ENCODE measurements at regions not wholly inside any gene's neighbourhood (a gene's known extent, or its start where the extent isn't known, plus 50 kb on each side); places are given as distances from the start of the nearest gene placed in this dataset.

DNA sequence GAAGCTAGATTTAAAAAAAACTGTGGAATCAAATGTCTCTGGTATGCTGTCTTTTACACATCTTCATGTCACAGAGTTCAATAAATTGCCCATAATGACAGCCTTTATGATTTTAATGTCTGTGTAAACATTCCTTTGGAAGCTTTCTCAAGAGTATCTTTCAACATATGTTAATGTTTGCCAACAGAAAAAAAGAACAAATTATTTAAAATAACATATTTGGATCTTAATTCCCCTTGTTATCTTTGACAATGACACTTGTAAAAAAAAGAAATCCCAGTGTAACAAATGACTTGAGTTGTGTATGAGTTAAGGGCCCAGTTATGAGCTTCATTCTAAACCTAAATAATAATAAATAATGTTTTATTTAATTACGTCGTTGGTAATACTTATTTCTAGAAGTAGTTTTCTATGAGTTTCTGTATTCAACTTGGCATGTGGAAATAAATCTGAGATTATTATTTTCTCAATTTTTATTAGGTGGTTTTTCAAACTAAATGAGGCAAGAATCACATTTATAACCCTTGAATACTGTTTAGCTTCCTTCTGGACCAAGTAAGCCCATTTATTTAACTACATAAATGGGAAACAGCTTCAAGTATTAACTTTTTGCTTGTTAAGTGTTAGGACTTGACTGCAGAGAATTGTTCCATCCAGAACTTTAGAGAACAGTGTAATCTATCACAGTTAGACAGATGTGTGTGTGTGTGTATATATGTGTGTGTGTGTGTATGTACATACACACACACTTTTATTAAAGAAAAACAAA lies 182.1 kb downstream of the POSTN start:
- Mint-ChIP-seq H3K27ac (ENCODE audit: unreplicated experiment) (no peak overlapping the region), H3K4me1 (ENCODE audit: low read depth, unreplicated experiment) (no peaks in the 10 kb centered on the region), H3K4me3 (ENCODE audit: unreplicated experiment) (no peak overlapping the region), H3K9me3 (ENCODE audit: unreplicated experiment) (no peaks in the 10 kb centered on the region), H3K27me3 (ENCODE audit: unreplicated experiment) (peaks cover 2% of the 10 kb centered on the region), H3K36me3 (ENCODE audit: unreplicated experiment) (no peaks in the 10 kb centered on the region)
- TF ChIP-seq, protein P1, sequence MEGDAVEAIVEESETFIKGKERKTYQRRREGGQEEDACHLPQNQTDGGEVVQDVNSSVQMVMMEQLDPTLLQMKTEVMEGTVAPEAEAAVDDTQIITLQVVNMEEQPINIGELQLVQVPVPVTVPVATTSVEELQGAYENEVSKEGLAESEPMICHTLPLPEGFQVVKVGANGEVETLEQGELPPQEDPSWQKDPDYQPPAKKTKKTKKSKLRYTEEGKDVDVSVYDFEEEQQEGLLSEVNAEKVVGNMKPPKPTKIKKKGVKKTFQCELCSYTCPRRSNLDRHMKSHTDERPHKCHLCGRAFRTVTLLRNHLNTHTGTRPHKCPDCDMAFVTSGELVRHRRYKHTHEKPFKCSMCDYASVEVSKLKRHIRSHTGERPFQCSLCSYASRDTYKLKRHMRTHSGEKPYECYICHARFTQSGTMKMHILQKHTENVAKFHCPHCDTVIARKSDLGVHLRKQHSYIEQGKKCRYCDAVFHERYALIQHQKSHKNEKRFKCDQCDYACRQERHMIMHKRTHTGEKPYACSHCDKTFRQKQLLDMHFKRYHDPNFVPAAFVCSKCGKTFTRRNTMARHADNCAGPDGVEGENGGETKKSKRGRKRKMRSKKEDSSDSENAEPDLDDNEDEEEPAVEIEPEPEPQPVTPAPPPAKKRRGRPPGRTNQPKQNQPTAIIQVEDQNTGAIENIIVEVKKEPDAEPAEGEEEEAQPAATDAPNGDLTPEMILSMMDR (IDR thresholded peaks at IDR 0.05; ENCODE audit: partially characterized antibody, unreplicated experiment) = no peak
- no peak for DNase-seq

DNA sequence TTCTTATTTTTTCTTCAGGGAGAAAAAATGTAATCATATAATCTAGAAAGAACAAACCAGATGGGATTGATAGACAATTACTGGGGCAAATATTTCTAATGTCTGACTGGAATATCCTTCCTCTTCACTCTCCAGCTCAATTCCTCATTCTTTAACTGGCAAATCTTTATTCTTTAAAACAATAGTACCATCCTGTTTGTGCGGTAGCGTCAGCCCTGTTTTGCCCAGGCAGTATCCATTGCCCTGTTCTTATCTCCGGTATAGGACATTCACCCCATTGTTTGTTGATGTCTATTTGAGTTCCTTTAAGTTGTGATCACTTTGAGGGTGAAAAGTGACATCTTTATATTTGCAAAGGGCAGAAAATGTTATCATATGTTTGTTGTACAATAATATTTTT lies 185.4 kb downstream of the POSTN start:
- Mint-ChIP-seq H3K4me3 (ENCODE audit: unreplicated experiment) (no peak overlapping the region), H3K36me3 (ENCODE audit: unreplicated experiment) (no peaks in the 10 kb centered on the region), H3K9me3 (ENCODE audit: unreplicated experiment) (no peaks in the 10 kb centered on the region), H3K4me1 (ENCODE audit: low read depth, unreplicated experiment) (no peaks in the 10 kb centered on the region), H3K27me3 (ENCODE audit: unreplicated experiment) (peaks cover 2% of the 10 kb centered on the region), H3K27ac (ENCODE audit: unreplicated experiment) (no peak overlapping the region)
- TF ChIP-seq, protein P1 (IDR thresholded peaks at IDR 0.05; ENCODE audit: partially characterized antibody, unreplicated experiment) = no peak
- no peak for DNase-seq

DNA sequence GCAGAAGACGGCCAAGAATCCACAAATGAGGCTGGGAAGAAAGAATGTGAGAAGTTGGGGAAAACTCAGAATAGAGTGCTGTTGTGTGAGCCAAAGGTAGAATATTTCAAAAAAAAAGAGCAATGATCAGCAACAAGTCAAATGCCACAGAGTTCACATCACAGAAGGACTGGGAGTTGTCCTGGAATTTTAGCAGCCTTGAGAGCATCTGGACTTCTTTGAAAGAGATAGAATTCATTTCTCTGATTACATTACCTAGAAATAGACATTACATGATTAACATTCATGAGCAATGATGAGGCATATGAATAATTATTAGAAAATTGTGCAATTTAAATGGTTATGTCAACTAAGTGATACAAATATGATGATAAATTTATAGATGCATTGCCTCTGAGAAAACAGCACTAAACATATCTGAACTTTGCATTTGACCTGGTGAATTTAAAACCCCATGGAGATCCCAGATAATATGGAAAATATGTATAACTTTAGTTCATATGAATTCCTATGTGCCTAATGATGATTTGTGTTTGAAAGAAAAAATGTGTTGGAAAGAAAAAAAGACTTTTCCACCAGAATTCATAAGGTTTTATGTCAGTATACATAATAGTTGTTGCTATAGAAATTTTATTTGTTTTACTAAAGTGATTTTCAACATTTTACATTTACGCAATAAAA lies 186.2 kb downstream of the POSTN start:
- peaks cover 2% of the 10 kb centered on the region for H3K27me3 Mint-ChIP-seq (ENCODE audit: unreplicated experiment)
- H3K4me3 Mint-ChIP-seq (ENCODE audit: unreplicated experiment) = no peak overlapping the region
- no peak for DNase-seq
- no peak overlapping the region for H3K27ac Mint-ChIP-seq (ENCODE audit: unreplicated experiment)
- H3K4me1 Mint-ChIP-seq (ENCODE audit: low read depth, unreplicated experiment) = no peaks in the 10 kb centered on the region
- TF ChIP-seq, protein P1 (IDR thresholded peaks at IDR 0.05; ENCODE audit: partially characterized antibody, unreplicated experiment) = no peak
- no peaks in the 10 kb centered on the region for H3K9me3 Mint-ChIP-seq (ENCODE audit: unreplicated experiment)
- H3K36me3 Mint-ChIP-seq (ENCODE audit: unreplicated experiment) = no peaks in the 10 kb centered on the region

DNA sequence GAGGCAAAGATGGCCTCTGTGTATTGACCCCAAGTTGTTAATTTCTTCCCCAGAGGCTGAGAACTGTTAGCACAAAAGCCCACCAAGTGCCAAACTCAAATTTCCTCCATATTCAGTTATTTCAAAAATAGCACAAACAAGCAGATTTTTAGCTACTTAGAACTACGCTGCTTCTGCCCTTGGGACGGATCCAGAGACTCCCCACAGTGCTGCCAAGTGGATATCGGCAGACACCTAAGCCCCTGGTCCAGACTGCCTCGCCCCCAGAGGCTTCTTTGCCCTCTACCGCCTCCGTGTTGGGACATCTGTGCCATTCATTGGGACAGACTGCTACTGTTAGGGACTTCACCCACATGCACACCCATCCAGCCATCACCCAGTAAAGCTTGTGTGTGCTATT lies 188.3 kb downstream of the POSTN start:
- Mint-ChIP-seq H3K4me3 (ENCODE audit: unreplicated experiment) (no peak overlapping the region), H3K27ac (ENCODE audit: unreplicated experiment) (no peak overlapping the region), H3K4me1 (ENCODE audit: low read depth, unreplicated experiment) (no peaks in the 10 kb centered on the region), H3K27me3 (ENCODE audit: unreplicated experiment) (peaks cover 2% of the 10 kb centered on the region), H3K36me3 (ENCODE audit: unreplicated experiment) (no peaks in the 10 kb centered on the region), H3K9me3 (ENCODE audit: unreplicated experiment) (no peaks in the 10 kb centered on the region)
- no peak for DNase-seq
- TF ChIP-seq, protein P1 (IDR thresholded peaks at IDR 0.05; ENCODE audit: partially characterized antibody, unreplicated experiment) = no peak

DNA sequence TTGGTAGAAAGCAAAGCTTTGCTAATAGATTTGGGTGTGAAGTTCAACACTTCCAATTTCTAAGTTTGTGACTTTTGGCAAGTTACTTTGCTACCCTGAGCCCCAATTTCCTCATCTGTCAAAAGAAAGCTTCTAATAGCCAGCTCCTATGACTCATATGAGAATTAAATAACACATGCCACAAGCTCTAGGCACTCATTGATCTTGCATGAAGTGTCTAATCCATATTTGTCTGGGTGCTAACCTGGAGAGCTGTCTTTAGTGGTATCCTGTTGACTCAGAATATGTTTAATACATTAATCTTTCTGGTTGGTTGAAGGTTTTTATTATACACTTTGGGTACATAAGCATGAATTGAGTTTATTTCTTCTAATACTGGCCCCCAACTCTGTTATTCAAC lies 188.8 kb downstream of the POSTN start:
- H3K27me3 Mint-ChIP-seq (ENCODE audit: unreplicated experiment) = peaks cover 2% of the 10 kb centered on the region
- H3K4me1 Mint-ChIP-seq (ENCODE audit: low read depth, unreplicated experiment) = no peaks in the 10 kb centered on the region
- H3K4me3 Mint-ChIP-seq (ENCODE audit: unreplicated experiment) = no peak overlapping the region
- DNase-seq = no peak
- H3K27ac Mint-ChIP-seq (ENCODE audit: unreplicated experiment) = no peak overlapping the region
- TF ChIP-seq, protein P1 (IDR thresholded peaks at IDR 0.05; ENCODE audit: partially characterized antibody, unreplicated experiment) = no peak
- no peaks in the 10 kb centered on the region for H3K36me3 Mint-ChIP-seq (ENCODE audit: unreplicated experiment)
- no peaks in the 10 kb centered on the region for H3K9me3 Mint-ChIP-seq (ENCODE audit: unreplicated experiment)

All from glutamatergic neuron (in vitro differentiated cells).